Tibial nerve (tissue), 4 donors: ENCODE measurements at regions not wholly inside any gene's neighbourhood (a gene's known extent, or its start where the extent isn't known, plus 50 kb on each side); places are given as distances from the start of the nearest gene placed in this dataset.

Source experiments
- DNase-seq, 2 donors: peaks; one replicate each; pipeline ENCODE4 v3.0.0-alpha.2; 2019; ENCODE audit warnings: low spot score in 2 of 2
- H3K27ac ChIP-seq, 4 donors: fragments of 200-600 bp; sonication (generic) in 3 of 4; one replicate each; pipeline ENCODE4 v1.5.1; 2017 to 2019; ENCODE audit warnings: mild to moderate bottlenecking in 1 of 4
- H3K27me3 ChIP-seq, 2 donors: fragments of 200-600 bp; sonication (generic) in 1 of 2; one replicate each; pipeline versions ENCODE4 v1.5.1 to v1.6.0; 2017 to 2019
- H3K36me3 ChIP-seq, 3 donors: fragments of 200-600 bp; sonication (generic); one replicate each; pipeline ENCODE4 v1.5.1; 2018 to 2019
- H3K4me1 ChIP-seq, 4 donors: fragments of 200-600 bp; sonication (generic) in 3 of 4; one replicate each; pipeline ENCODE4 v1.5.1; 2017 to 2019
- H3K4me3 ChIP-seq, 4 donors: fragments of 200-600 bp; sonication (generic) in 3 of 4; one replicate each; pipeline ENCODE4 v1.5.1; 2017 to 2019; ENCODE audit warnings: mild to moderate bottlenecking in 1 of 4, moderate library complexity in 1 of 4
- H3K9me3 ChIP-seq, 4 donors: fragments of 200-600 bp; sonication (generic) in 3 of 4; one replicate each; pipeline ENCODE4 v1.5.1; 2017 to 2019
- EP300 ChIP-seq, 2 donors: sonication (generic); formaldehyde crosslinking; IDR thresholded peaks; one replicate each; pipeline ENCODE4 v1.6.1; 2017; ENCODE audit warnings: antibody characterized with exemption in 2 of 2, mild to moderate bottlenecking in 1 of 2
- POLR2A ChIP-seq, 2 donors: fragments of 450-650 bp; IDR thresholded peaks; one replicate each; pipeline ENCODE4 v1.6.1; 2017; ENCODE audit warnings: antibody characterized with exemption in 2 of 2, mild to moderate bottlenecking in 2 of 2, moderate library complexity in 2 of 2
- WGBS, 2 donors: methylation state at CpG; one replicate each; pipeline ENCODE4 v1.1.5; 2018; 5-methylcytosine and 5-hydroxymethylcytosine counted together
- TF ChIP-seq, protein P1 (sequence below), 5 experiments: fragments of 200-600 bp in 3 of 5; fragments of 450-650 bp in 2 of 5; sonication (generic) in 3 of 5; IDR thresholded peaks; one replicate each; pipeline ENCODE4 v1.5.1; 2016 to 2019; ENCODE audit warnings: antibody characterized with exemption in 5 of 5, mild to moderate bottlenecking in 3 of 5, moderate library complexity in 2 of 5

DNA sequence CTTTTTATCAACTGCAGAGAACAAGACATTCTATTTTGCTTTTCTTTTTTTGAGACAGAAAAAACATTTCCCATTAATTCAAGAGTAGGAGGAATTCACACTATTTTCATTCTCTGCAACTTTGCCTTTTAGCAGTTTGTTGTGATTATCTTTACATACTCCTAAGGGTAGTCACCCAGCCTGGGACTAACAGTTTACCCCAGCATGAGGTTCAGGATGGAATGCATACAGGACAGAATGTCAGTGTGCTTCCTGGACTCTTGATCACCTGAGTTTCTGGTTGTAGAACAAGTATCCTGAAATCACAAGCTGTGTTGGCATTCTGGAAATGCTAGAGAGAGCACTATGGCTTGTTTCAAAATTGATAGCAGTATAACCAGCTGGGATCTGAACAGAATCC is 368.1 kb downstream of the KIF4B start:
- H3K27me3 ChIP-seq, result no peaks in the 10 kb centered on the region
- no peak overlapping the region for H3K4me3 ChIP-seq
- H3K36me3 ChIP-seq, result no peaks in the 10 kb centered on the region
- TF ChIP-seq EP300 (IDR thresholded peaks at IDR 0.05) (no peak), POLR2A (IDR thresholded peaks at IDR 0.05) (no peak)
- TF ChIP-seq, protein P1, sequence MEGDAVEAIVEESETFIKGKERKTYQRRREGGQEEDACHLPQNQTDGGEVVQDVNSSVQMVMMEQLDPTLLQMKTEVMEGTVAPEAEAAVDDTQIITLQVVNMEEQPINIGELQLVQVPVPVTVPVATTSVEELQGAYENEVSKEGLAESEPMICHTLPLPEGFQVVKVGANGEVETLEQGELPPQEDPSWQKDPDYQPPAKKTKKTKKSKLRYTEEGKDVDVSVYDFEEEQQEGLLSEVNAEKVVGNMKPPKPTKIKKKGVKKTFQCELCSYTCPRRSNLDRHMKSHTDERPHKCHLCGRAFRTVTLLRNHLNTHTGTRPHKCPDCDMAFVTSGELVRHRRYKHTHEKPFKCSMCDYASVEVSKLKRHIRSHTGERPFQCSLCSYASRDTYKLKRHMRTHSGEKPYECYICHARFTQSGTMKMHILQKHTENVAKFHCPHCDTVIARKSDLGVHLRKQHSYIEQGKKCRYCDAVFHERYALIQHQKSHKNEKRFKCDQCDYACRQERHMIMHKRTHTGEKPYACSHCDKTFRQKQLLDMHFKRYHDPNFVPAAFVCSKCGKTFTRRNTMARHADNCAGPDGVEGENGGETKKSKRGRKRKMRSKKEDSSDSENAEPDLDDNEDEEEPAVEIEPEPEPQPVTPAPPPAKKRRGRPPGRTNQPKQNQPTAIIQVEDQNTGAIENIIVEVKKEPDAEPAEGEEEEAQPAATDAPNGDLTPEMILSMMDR (IDR thresholded peaks at IDR 0.05), result no peak
- no peak overlapping the region for H3K27ac ChIP-seq
- no peaks in the 10 kb centered on the region for H3K4me1 ChIP-seq
- peaks cover 0 to 3% (median 1%) of the 10 kb centered on the region in 4 donors for H3K9me3 ChIP-seq
- no peak for DNase-seq

DNA sequence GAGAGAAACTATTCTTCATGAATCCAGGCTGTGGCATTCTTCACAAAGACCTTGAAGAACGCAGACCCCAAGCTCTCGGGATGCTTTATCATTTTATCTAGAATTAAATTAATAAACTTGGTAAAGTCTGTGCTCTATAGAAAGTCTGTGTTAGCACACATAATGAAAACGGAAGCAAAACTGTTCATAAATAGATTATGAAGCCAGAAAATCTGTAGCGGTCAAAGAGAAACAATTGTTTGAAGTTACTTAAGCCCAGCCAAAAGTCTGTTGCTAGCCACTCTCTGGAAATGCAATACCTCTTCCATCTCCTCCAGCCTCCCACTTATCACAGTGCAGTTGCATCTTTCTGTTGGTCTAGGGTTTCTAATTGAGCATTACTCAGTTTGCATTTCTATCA is 375.9 kb downstream of the KIF4B start:
- Histone ChIP-seq H3K36me3 (no peaks in the 10 kb centered on the region), H3K9me3 (peaks cover 0 to 3% (median 0%) of the 10 kb centered on the region in 4 donors), H3K27me3 (no peaks in the 10 kb centered on the region), H3K4me3 (no peak overlapping the region), H3K27ac (no peak overlapping the region), H3K4me1 (no peaks in the 10 kb centered on the region)
- WGBS, 2 donors, result 58 to 87% methylated on average over 4 of the region's 4 CpGs
- DNase-seq, result no peak
- TF ChIP-seq EP300 (IDR thresholded peaks at IDR 0.05), result no peak
- TF ChIP-seq, protein P1 (IDR thresholded peaks at IDR 0.05), result no peak
- no peak for TF ChIP-seq POLR2A (IDR thresholded peaks at IDR 0.05)

DNA sequence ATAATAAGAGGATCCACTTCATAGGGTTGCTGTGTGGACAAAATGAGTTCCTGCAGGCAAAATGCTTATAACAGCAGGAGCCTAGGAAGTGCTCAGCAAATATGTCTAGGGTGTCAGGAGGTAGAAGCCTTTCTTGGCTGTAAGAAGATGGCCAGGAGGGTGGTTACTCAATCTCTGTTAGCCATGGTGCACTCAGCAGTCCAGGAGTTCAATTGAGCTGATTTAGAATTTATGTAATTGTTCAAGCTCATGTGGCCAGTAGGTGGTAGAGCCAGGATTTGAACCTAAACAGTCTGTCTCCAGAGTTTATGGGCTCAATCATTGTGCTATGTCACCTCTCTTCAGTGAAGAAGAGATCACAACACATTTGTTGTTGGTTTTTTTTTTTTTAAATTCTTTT is 381.2 kb downstream of the KIF4B start:
- H3K4me1 ChIP-seq, result no peaks in the 10 kb centered on the region
- no peak for DNase-seq
- TF ChIP-seq, protein P1 (IDR thresholded peaks at IDR 0.05), result no peak
- no peak for TF ChIP-seq POLR2A (IDR thresholded peaks at IDR 0.05)
- no peak for TF ChIP-seq EP300 (IDR thresholded peaks at IDR 0.05)
- no peak overlapping the region for H3K4me3 ChIP-seq
- no peaks in the 10 kb centered on the region for H3K9me3 ChIP-seq
- no peak overlapping the region for H3K27ac ChIP-seq
- H3K27me3 ChIP-seq, result no peaks in the 10 kb centered on the region
- H3K36me3 ChIP-seq, result no peaks in the 10 kb centered on the region

DNA sequence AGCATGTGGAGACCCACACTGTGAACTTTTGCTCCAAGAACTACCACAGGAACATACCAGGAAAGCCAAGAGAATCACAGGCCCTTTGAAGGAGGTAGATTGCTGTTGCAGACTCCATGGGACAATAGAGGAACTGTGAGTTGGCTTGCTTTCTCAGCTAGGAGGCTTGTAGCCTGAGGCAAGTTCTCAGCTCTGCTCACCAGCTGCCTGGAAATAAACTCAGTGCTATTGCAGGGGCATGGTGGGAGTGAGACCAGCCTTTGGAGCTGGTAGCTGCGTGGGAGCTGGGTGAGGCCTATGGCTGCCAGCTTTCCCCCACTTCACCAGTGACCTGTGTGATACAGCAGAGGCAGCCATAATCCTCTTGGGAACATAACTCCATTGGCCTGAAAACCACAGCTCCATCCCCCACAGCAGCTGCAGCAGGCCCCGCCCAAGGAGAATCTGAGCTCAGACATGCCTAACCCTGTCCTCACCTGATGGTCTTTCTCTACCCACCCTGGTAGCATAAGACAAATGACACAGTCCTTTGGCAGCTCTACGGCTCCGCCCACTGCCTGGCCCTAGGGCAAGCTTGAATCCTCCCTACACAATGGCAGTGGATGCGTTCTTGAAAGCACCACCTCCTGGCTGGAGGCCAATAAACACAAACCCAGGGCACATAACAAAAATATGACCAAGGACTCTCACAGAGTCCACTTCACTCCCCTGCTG is 389.5 kb downstream of the KIF4B start:
- Histone ChIP-seq H3K4me1 (no peaks in the 10 kb centered on the region), H3K36me3 (no peaks in the 10 kb centered on the region), H3K27me3 (no peaks in the 10 kb centered on the region), H3K27ac (no peak overlapping the region), H3K4me3 (no peak overlapping the region), H3K9me3 (peaks cover 0 to 12% (median 0%) of the 10 kb centered on the region in 4 donors)
- 50 to 77% methylated on average over 5 of the region's 5 CpGs for WGBS, 2 donors
- TF ChIP-seq, protein P1 (IDR thresholded peaks at IDR 0.05), result no peak
- TF ChIP-seq POLR2A (IDR thresholded peaks at IDR 0.05), result no peak
- no peak for TF ChIP-seq EP300 (IDR thresholded peaks at IDR 0.05)
- DNase-seq, result no peak

DNA sequence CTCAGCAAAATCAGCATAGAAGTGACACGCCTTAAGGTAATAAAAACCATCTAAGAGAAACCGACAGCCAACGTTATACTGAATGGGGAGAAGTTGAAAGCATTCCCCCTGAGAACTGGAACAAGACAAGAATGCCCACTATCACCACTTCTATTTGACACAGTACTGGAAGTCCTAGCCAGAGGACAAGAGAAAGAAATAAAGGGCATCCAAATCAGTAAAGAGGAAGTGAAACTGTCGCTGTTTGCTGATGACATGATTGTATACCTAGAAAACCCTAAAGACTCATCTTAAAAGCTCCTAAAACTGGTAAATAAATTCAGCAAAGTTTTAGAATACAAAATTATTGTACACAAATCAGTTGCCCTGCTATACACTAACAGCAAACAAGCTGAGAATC is 393.3 kb downstream of the KIF4B start:
- no peaks in the 10 kb centered on the region for H3K4me1 ChIP-seq
- H3K36me3 ChIP-seq, result no peaks in the 10 kb centered on the region
- TF ChIP-seq, protein P1 (IDR thresholded peaks at IDR 0.05), result no peak
- TF ChIP-seq POLR2A (IDR thresholded peaks at IDR 0.05) (no peak), EP300 (IDR thresholded peaks at IDR 0.05) (no peak)
- peaks cover 0 to 12% (median 0%) of the 10 kb centered on the region in 4 donors for H3K9me3 ChIP-seq
- H3K27ac ChIP-seq, result no peak overlapping the region
- 80 to 85% methylated on average over 4 of the region's 4 CpGs for WGBS, 2 donors
- no peak for DNase-seq
- H3K4me3 ChIP-seq, result no peak overlapping the region
- H3K27me3 ChIP-seq, result no peaks in the 10 kb centered on the region
